GM19035 (cell line): ENCODE measurements at regions not wholly inside any gene's neighbourhood (a gene's known extent, or its start where the extent isn't known, plus 50 kb on each side); places are given as distances from the start of the nearest gene placed in this dataset.

Source experiments
- ATAC-seq: cut with Tn5 transposase; IDR thresholded peaks from one replicate; pipeline ENCODE4 v1.9.1; 2021; ENCODE audit not compliant: unreplicated experiment

DNA sequence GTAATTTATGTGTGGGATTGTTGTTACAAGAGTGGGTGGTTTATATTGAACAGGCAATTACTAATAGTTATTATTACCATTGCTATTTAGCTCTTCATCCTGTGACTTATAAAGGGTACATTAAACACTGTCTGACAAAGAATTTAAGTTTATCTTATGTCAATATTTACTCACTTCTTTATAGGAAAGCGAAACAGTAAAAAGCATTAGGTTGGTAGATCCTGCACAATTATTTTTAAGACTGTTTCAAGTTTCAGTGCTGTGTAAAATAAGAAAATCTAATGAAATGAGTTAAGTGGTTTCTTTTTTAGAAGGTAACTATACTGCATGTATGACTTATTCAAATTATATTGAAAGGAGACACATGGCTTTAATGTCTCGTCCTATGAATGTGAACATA lies 135.8 kb upstream of the MAP3K7 start:
- no peak for ATAC-seq

GRCh38 chr6:90720404-90720803 lies 133.5 kb upstream of the MAP3K7 start:
- no peak for ATAC-seq

DNA sequence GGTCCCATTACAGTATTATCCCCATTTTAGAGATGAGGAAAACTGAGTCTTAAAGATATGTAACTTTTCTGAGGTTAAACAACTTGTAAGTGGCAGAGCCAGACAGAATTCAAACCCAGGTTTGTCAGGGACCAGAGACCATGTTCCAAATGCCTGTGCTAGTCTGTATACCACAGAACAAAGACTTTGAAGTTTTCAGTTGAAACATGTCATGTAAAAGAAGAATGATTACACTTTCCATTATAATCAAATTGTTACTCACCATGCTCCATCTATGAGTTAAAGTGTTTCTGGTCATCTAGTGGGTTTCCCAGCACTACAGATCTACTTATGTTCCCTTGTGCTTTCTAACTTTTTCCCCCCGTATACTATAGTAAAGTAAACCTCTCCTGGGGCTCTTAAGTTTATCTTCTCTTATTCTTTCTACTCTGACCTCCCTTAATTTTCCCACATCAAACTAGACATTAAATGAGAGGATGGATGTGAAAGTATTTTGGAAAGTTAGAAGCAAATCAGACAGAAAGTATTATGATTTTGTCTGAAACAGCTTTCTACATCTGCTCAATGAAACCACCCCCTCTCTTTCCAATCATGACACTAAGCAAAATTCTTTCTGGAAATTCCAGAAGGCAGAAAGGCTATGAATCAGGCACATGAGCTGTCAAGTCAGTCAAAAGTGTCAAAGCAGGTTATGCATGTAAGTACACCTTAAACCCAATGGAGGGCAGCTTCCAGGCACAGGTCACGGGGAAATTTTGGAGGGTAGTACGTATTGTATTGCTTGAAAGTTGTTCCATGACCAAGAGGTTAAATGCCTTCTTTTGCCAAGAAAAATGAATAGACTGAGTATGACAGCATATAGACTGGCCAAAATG lies 132.7 kb upstream of the MAP3K7 start:
- ATAC-seq, result no peak

GRCh38 chr6:90716376-90716775 lies 129.5 kb upstream of the MAP3K7 start:
- no peak for ATAC-seq

DNA sequence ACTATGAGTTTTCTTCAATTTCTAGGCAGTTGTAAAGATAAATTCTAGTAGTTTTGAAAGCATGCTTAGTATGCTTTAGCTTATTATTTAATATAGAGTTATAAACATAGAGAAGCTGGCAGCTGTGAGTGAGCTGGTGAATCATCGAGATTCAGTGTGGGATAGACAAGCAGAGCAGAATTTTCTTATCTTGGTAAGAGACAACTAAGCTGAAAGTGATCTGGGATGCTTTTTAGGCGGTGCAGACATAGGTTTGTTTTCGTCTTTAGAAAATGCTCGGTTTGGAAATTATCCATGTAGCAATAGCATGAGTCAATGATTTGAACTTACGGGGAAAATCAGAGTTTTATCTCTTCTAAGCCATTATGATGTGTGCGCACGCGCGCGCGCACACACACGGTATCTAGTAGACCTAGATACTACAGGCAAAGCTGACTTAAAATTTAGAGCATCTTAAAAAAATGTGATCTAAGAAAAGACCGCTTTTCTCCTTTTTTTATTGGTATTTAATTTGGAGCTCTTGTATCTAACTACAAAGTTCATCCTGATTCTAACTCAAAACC lies 128.3 kb upstream of the MAP3K7 start:
- no peak for ATAC-seq

DNA sequence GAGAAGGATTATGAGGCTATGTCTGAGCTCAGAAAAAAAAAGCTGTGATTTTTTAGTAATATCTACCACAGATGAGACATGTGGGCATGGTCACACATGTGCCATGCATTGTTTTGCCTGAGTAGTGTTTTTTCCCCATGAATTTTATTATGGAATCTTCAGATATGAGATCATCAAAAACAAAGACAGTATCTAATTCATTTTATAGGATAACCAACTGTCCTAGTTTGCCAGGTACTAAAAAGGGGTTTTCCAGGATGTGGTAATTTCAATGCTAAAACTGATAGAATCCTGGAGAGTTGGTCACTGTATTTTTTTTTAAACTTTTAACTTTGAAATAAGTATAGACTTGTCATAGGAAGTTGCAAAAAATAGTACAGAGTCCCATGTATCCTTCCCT lies 127.4 kb upstream of the MAP3K7 start:
- ATAC-seq, result no peak

DNA sequence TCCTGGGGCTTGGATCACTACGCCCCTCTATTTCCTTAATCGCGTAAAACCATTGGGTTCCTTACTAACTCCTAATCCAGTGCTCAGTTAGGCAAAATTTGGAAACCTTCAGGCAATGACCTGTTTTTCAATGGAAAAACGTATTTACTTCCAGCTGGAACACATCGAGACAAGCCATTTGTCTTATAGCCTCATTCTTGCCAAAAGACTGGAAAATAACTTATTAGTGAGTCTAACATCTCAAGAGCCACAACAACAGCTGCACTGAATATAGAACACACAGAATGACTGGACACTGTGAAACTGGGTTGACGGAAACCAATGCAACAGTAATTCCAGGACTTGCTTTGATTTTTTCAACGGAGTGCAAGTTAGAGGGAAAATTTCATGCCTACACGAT lies 125.2 kb upstream of the MAP3K7 start:
- ATAC-seq, result no peak

- no peak for ATAC-seq
Observed at GRCh38 chr6:90709431-90709996, 122.6 kb upstream of the MAP3K7 start.

- no peak for ATAC-seq
Observed at GRCh38 chr6:90708206-90708737, 121.4 kb upstream of the MAP3K7 start.

- no peak for ATAC-seq
Observed at GRCh38 chr6:90707246-90707645, 120.4 kb upstream of the MAP3K7 start.

DNA sequence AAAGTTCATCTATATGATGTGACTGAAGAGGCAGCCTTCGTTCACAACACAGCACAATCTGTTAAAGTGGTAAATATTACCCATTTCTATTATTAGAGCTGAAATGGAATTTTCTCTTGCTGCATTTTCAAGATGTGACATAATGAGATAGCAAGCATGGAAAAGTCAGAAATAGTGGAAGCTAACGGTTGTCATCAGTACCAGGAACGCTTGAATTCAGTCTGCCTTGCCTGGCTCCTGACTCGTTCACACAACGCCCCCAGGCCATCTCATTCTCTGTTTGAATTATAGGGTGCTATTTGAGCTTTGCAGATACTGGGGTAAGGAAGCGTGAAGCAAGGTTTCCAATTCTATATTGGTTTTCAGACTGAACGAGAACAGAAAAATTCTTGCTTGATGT lies 116.5 kb upstream of the MAP3K7 start:
- no peak for ATAC-seq

DNA sequence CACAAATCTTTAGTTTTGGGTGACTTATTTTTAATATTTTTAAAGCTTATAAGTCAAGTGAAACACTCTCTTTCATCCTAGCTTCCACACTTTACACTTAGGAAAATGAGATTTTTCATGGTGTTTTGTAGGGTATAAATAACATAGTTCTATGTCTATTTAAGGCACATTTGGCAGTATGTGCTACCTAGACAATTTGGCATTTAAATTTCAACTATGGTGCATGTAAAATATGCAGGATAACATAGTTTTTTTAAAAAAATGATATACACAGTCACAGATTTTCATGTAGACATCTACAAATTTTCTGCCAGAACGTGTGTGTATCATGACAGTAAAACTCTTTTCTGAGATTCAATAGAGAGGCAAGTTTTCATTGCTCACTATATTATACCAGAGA lies 115.1 kb upstream of the MAP3K7 start:
- no peak for ATAC-seq

- ATAC-seq, result peak; percentile 75
Observed at GRCh38 chr6:90701146-90701781, 114.4 kb upstream of the MAP3K7 start.

DNA sequence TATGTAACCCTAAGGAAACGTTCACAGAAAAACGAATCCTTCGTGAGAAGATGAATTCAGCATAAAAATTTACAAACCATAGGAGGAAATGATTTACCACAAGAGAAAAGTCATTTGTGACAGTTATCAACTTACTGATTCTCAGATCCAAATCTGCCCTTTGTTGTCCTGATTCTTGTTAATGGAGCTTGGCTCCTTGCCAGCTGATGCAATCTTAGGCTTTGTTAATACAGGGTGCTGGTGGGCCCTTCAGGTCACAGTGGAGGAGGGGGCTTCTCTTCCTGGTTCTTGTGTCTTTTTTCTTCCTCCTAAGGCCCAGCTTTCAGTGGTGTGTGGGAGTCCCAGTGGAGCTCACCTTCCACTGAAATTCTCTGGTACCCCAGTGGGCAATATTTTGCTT lies 108.4 kb upstream of the MAP3K7 start:
- ATAC-seq, result no peak

GRCh38 chr6:90694802-90695201 lies 107.9 kb upstream of the MAP3K7 start:
- no peak for ATAC-seq

GRCh38 chr6:90691823-90692222 lies 105.0 kb upstream of the MAP3K7 start:
- no peak for ATAC-seq

- no peak for ATAC-seq
Observed at GRCh38 chr6:90689172-90689571, 102.3 kb upstream of the MAP3K7 start.

DNA sequence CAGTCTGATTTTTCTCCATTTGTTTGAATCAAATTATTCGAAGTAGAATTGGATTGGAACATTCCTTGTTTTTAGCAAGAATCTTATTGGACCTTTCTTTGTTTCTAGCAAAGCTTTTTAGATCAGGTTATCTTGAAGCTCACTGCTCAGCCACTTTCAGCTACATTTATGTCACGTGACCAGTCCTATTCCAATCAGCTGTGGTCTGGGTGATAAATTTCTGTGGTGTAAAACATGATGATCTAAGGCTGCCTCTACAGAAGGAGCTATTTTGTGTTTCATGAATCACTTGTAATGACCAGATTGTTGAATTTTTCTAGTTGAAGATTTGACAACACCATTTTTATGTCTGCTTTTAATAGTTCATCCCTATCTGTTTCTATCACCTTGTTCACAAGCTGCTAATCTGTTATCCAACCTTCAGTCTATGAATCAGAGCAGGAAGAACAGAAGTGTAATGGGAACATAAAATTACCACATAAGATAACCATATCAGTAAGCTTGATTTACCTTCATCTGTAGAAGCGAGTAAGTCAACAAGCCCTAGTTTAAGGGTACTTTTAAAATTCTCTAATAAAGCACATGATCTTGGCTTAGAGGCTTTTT lies 101.0 kb upstream of the MAP3K7 start:
- ATAC-seq, result no peak

DNA sequence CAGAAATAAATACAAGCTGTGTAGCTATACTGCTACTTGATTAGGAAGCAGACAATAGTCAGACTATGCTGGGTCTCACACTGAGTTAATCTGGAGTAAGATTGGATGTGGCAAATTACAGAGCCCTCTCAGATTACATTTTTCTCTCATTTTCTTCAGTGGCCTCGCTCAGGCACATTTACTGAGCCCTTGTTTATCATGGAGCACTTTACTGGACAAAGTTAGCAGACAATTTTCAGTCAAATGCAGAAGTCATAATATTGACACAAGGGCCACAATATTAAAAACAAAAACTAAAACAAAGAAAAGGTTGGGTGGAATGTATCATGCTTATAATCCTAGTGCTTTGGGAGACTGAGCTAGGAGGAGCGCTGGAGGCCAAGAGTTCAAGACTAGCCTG lies 95.0 kb upstream of the MAP3K7 start:
- no peak for ATAC-seq

DNA sequence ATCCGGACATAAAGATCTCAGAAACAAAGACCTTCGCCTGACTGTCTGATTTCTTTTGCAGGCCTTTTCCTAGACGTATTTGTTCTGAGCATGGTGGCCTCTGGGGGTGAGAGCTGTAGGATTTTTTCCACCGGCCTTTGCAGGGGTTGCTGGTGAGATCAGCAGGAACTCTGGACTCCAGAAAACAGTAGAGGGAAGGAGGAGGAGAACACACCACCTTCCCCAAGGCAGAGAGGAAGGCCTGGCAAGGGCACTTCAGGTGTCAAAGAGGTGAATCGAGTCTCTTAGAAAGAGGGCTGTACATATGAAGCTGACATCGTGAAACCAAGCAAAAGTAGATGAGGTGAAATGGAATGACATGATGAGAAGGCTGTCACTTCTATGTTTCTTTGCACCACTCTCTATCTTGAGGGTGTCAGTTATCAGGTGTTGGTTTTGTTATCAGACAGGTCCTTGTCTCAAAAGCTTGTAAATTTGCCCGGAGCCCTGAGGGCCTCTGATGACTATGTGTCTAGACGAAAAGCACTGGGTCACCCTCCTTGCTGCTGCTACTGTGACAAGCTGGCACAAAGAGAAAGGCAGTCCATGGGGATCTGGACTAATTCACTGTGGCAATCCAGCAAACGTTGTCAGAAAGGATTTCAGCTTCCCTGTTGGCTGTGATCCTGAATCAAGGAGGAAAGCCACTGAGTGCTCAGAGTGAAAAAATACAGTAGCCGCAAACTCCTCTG lies 91.3 kb upstream of the MAP3K7 start:
- ATAC-seq, result no peak

DNA sequence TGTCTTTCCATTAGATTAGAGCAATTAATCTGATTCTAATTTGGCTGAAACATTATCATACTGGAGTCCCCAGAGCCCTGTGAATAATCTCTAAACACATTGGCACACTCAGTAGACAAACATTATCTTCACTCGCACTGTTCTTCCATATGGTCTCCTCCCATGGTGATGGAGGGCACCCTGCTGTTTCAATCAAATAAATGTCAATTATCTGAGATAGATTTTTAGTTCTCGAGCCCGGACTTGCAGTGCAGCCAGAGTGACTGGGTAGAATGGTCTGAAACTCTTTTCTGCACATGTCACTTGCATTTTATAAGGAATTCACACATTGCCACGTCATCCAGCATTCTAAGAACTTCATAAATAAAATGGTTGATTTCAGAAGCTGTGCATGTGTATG lies 90.6 kb upstream of the MAP3K7 start:
- ATAC-seq, result no peak
